ENCODE measurements at regions not wholly inside any gene's neighbourhood (a gene's known extent, or its start where the extent isn't known, plus 50 kb on each side); places are given as distances from the start of the nearest gene placed in this dataset.

- no peak for TF ChIP-seq POLR2AphosphoS5 (IDR thresholded peaks at IDR 0.05)
- no peak for TF ChIP-seq POLR2A (IDR thresholded peaks at IDR 0.05)
- no peak for TF ChIP-seq CTCF (IDR thresholded peaks at IDR 0.05)
Observed at GRCh38 chr9:14989811-14990210, 79.6 kb upstream of the FREM1 start.
